ENCODE measurements at regions not wholly inside any gene's neighbourhood (a gene's known extent, or its start where the extent isn't known, plus 50 kb on each side); places are given as distances from the start of the nearest gene placed in this dataset.

DNA sequence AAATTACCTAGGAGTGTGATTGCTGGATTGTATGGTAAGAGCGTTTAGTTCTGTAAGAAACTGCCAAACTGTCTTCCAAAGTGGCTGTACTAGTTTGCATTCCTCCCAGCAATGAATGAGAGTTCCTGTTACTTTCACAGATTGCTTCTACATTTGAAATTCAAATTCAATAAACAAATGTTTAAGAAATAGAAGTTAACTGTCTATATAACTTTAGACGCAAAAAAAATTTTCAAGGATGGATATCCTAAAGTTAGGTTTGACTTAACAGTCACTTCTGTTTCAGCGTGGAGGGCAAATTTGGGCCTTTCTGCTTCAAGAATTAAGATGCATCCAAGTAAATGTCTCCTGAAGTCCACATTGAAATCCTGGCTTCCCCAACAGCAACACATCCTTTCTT lies 445.6 kb downstream of the TAF11L14 start:
- ATAC-seq (ENCODE audit: insufficient number of reproducible peaks, low FRiP score, low read depth), result no peak

DNA sequence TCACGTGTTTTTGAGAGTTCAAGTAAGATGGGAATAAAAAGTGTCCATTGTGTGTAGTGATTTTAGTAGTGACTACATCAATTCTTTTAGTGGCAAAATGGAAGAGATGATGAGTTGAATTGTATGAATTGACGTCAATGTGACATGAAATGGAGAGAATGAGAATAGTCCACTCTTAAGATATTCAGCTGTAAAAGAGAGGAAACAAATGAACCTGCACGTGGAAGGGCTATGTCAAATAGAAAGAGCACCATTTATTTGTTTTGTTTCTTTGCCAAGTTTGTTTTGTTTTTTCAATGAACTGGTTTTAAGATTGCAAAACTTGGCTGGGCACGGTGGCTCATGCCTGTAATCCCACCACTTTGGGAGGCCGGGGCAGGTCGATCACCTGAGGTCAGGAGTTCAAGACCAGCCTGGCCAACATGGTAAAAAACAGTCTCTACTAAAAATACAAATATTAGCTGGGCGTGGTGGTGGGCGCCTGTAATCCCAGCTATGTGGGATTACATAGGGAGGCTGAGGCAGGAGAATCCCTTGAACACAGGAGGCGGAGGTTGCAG lies 453.8 kb downstream of the TAF11L14 start:
- Histone ChIP-seq H3K4me3 (no peak overlapping the region), H3K4me1 (ENCODE audit: control insufficient read depth in 1 of 2, low read depth in 2 of 2) (no peaks in the 10 kb centered on the region), H3K27me3 (replicated peaks; ENCODE audit: insufficient read depth) (no peaks in the 10 kb centered on the region), H3K27ac (no peak overlapping the region), H3K36me3 (no peaks in the 10 kb centered on the region), H3K9me3 (no peaks in the 10 kb centered on the region)
- ATAC-seq (ENCODE audit: insufficient number of reproducible peaks, low FRiP score, low read depth) (no peak), DNase-seq (ENCODE audit: low spot score) (no peak)
- no peak for TF ChIP-seq CTCF (IDR thresholded peaks at IDR 0.05)

More for the DNA sequence above, 445.6 kb downstream of the TAF11L14 start:
- DNase-seq (ENCODE audit: low spot score), result no peak
- no peak overlapping the region for H3K4me3 ChIP-seq
- no peaks in the 10 kb centered on the region for H3K36me3 ChIP-seq
- no peaks in the 10 kb centered on the region for H3K4me1 ChIP-seq (ENCODE audit: control insufficient read depth in 1 of 2, low read depth in 2 of 2)
- no peaks in the 10 kb centered on the region for H3K27me3 ChIP-seq (replicated peaks; ENCODE audit: insufficient read depth)
- no peaks in the 10 kb centered on the region for H3K9me3 ChIP-seq
- H3K27ac ChIP-seq, result no peak overlapping the region
- no peak for TF ChIP-seq CTCF (IDR thresholded peaks at IDR 0.05)

GRCh38 chr5:18090177-18090576 lies 455.9 kb downstream of the TAF11L14 start:
- H3K27ac ChIP-seq, result no peak overlapping the region
- H3K36me3 ChIP-seq, result no peaks in the 10 kb centered on the region
- TF ChIP-seq CTCF (IDR thresholded peaks at IDR 0.05), result no peak
- H3K9me3 ChIP-seq, result no peaks in the 10 kb centered on the region
- no peaks in the 10 kb centered on the region for H3K27me3 ChIP-seq (replicated peaks; ENCODE audit: insufficient read depth)
- DNase-seq (ENCODE audit: low spot score) (no peak), ATAC-seq (ENCODE audit: insufficient number of reproducible peaks, low FRiP score, low read depth) (no peak)
- no peak overlapping the region for H3K4me3 ChIP-seq
- no peaks in the 10 kb centered on the region for H3K4me1 ChIP-seq (ENCODE audit: control insufficient read depth in 1 of 2, low read depth in 2 of 2)

GRCh38 chr5:18091142-18091541 lies 456.9 kb downstream of the TAF11L14 start:
- no peaks in the 10 kb centered on the region for H3K4me1 ChIP-seq (ENCODE audit: control insufficient read depth in 1 of 2, low read depth in 2 of 2)
- no peak overlapping the region for H3K4me3 ChIP-seq
- ATAC-seq (ENCODE audit: insufficient number of reproducible peaks, low FRiP score, low read depth) (no peak), DNase-seq (ENCODE audit: low spot score) (no peak)
- no peaks in the 10 kb centered on the region for H3K9me3 ChIP-seq
- no peak for TF ChIP-seq CTCF (IDR thresholded peaks at IDR 0.05)
- H3K27ac ChIP-seq, result no peak overlapping the region
- H3K27me3 ChIP-seq (replicated peaks; ENCODE audit: insufficient read depth), result no peaks in the 10 kb centered on the region
- H3K36me3 ChIP-seq, result no peaks in the 10 kb centered on the region

DNA sequence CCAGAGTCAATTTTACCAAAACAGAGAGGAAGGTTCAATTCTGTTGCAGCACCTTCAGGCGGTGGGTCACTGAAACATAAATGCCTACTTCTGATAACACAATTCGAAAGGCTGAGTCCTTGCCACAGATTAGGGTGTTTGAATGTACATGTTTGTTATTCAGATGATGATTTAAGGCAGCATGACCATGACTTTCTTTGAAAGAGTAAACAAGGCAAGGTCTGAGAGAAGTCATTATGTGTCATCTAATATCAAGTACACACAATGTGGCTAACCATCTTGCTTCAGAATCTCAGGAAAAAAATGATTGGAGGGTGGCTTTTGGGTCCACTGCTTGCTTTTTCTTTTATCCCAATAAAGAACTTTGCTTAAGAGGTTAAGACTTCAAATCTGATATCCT lies 457.5 kb downstream of the TAF11L14 start:
- Histone ChIP-seq H3K27me3 (replicated peaks; ENCODE audit: insufficient read depth) (no peaks in the 10 kb centered on the region), H3K4me3 (no peak overlapping the region), H3K9me3 (no peaks in the 10 kb centered on the region), H3K4me1 (ENCODE audit: control insufficient read depth in 1 of 2, low read depth in 2 of 2) (no peaks in the 10 kb centered on the region), H3K36me3 (no peaks in the 10 kb centered on the region), H3K27ac (no peak overlapping the region)
- no peak for ATAC-seq (ENCODE audit: insufficient number of reproducible peaks, low FRiP score, low read depth)
- no peak for DNase-seq (ENCODE audit: low spot score)
- TF ChIP-seq CTCF (IDR thresholded peaks at IDR 0.05), result no peak
